SU-DHL-6 (cell line): ENCODE measurements at regions not wholly inside any gene's neighbourhood (a gene's known extent, or its start where the extent isn't known, plus 50 kb on each side); places are given as distances from the start of the nearest gene placed in this dataset.

Source experiments
- H2AFZ ChIP-seq: fragments of 200-600 bp; sonication (generic); 2 replicates; pipeline ENCODE4 v1.6.1; 2014; ENCODE audit warnings: low read depth, mild to moderate bottlenecking, moderate library complexity, mixed read lengths, antibody characterized with exemption, low read length; ENCODE audit not compliant: severe bottlenecking
- H3F3A ChIP-seq: fragments of 200-600 bp; shearing (Covaris generic); 2 replicates; pipeline ENCODE4 v1.6.0; 2016; ENCODE audit warnings: antibody characterized with exemption, mild to moderate bottlenecking; ENCODE audit not compliant: insufficient read depth
- H3K27ac ChIP-seq: fragments of 200-600 bp; sonication (generic); 2 replicates; pipeline ENCODE4 v1.5.1; 2016; ENCODE audit warnings: low read depth, mild to moderate bottlenecking, low read length, moderate library complexity, mixed read lengths
- H3K27me3 ChIP-seq: fragments of 200-600 bp; sonication (generic), shearing (Covaris generic); 2 replicates; pipeline ENCODE4 v1.6.0; 2014; ENCODE audit warnings: mild to moderate bottlenecking, low read length
- H3K36me3 ChIP-seq: fragments of 200-600 bp; sonication (generic); 2 replicates; pipeline ENCODE4 v1.6.1; 2014; ENCODE audit warnings: mild to moderate bottlenecking, low read length, mixed read lengths
- H3K4me2 ChIP-seq: fragments of 300-600, 200-600 bp; shearing (Covaris generic), sonication (generic); 2 replicates; pipeline ENCODE4 v1.6.0; 2014; ENCODE audit warnings: low read length, low read depth, mild to moderate bottlenecking; ENCODE audit not compliant: poor library complexity, severe bottlenecking
- H3K4me3 ChIP-seq: fragments of 200-600 bp; sonication (generic); 2 replicates; pipeline ENCODE4 v1.5.1; 2014; ENCODE audit warnings: antibody characterized with exemption, low read length, mild to moderate bottlenecking, mixed read lengths; ENCODE audit not compliant: insufficient read depth, poor library complexity, severe bottlenecking
- H3K79me2 ChIP-seq: fragments of 200-600 bp; sonication (generic); 2 replicates; pipeline ENCODE4 v1.6.1; 2014; ENCODE audit warnings: mild to moderate bottlenecking, low read length, moderate library complexity; ENCODE audit not compliant: insufficient read depth
- H3K9ac ChIP-seq: fragments of 200-600 bp; sonication (generic); 2 replicates; pipeline ENCODE4 v1.7.0; 2014; ENCODE audit warnings: mild to moderate bottlenecking, low read length
- H3K9me2 ChIP-seq: fragments of 200-600 bp; sonication (generic); replicated peaks from 2 replicates; pipeline ENCODE4 v1.6.1; 2014; ENCODE audit warnings: low read length; ENCODE audit not compliant: insufficient read depth
- H3K9me3 ChIP-seq: fragments of 200-600 bp; sonication (generic); 2 replicates; pipeline ENCODE4 v1.6.1; 2014; ENCODE audit warnings: low read length, mixed read lengths; ENCODE audit not compliant: insufficient read depth
- H4K20me1 ChIP-seq: fragments of 200-600 bp; sonication (generic); 2 replicates; pipeline ENCODE4 v1.6.1; 2014; ENCODE audit warnings: low read depth, mild to moderate bottlenecking, antibody characterized with exemption, low read length, moderate library complexity, mixed read lengths
- EZH2phosphoT487 ChIP-seq: fragments of 200-600 bp; sonication (generic), shearing (Covaris generic); conservative IDR thresholded peaks from 2 replicates; pipeline ENCODE4 v1.6.1; 2018; ENCODE audit warnings: mild to moderate bottlenecking, antibody characterized with exemption, low read length, moderate library complexity, mixed read lengths
- TF ChIP-seq, protein P1 (sequence below): fragments of 200-600 bp; sonication (generic); IDR thresholded peaks from one replicate; pipeline ENCODE4 v1.5.1; 2017; ENCODE audit warnings: antibody characterized with exemption, mild to moderate bottlenecking, low read length, moderate library complexity; ENCODE audit not compliant: insufficient read depth, poor library complexity, severe bottlenecking

DNA sequence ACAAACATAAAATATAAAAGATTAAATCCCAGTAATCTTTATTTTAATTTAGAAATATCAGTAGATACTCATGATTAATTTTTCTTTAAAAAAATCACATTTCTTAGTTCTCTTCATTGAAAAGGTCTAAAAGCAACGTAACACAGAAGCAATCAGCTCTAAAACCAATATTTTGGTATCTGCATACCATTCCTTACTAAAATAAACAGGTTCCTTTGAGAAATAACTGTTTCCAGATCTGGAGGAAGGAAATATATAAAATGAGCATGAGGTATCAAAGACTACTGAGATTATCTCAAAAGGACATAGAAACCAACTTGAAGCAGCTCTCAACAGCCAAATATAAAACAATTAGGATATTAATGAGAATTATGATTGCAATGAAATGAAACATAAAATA, 301.0 kb upstream of the GNAI1 start:
- Histone ChIP-seq H3K79me2 (no peaks in the 10 kb centered on the region), H3K4me3 (no peak overlapping the region), H3K4me2 (no peak overlapping the region), H3K9ac (no peak overlapping the region), H3K36me3 (no peaks in the 10 kb centered on the region), H2AFZ (no peak overlapping the region), H3K9me3 (no peaks in the 10 kb centered on the region), H3F3A (no peaks in the 10 kb centered on the region), H4K20me1 (no peaks in the 10 kb centered on the region), H3K27me3 (no peaks in the 10 kb centered on the region), H3K9me2 (no peaks in the 10 kb centered on the region), H3K27ac (no peak overlapping the region)
- TF ChIP-seq EZH2phosphoT487: no peak
- TF ChIP-seq, protein P1, sequence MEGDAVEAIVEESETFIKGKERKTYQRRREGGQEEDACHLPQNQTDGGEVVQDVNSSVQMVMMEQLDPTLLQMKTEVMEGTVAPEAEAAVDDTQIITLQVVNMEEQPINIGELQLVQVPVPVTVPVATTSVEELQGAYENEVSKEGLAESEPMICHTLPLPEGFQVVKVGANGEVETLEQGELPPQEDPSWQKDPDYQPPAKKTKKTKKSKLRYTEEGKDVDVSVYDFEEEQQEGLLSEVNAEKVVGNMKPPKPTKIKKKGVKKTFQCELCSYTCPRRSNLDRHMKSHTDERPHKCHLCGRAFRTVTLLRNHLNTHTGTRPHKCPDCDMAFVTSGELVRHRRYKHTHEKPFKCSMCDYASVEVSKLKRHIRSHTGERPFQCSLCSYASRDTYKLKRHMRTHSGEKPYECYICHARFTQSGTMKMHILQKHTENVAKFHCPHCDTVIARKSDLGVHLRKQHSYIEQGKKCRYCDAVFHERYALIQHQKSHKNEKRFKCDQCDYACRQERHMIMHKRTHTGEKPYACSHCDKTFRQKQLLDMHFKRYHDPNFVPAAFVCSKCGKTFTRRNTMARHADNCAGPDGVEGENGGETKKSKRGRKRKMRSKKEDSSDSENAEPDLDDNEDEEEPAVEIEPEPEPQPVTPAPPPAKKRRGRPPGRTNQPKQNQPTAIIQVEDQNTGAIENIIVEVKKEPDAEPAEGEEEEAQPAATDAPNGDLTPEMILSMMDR: no peak

DNA sequence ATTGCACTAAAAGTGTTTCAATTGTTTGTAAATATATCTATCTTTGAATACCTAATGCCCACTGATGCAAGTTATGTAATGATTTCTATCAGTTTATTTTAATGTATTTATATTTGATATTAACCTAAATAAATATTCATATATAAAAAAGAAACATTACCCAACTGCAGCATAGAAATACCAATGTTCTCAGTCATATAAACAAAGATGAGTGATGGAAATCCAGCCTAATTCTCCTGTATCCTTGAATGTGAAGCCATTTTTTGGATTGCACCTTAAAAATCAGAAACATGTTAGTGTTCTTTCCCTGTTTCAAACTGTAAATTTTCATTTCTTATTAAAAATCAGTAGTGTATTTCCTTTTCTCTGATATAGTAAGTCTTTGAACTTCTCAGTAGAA, 305.8 kb upstream of the GNAI1 start:
- Histone ChIP-seq H4K20me1 (no peaks in the 10 kb centered on the region), H2AFZ (no peak overlapping the region), H3K36me3 (no peaks in the 10 kb centered on the region), H3K9me2 (no peaks in the 10 kb centered on the region), H3K27me3 (no peaks in the 10 kb centered on the region), H3K9ac (no peak overlapping the region), H3K4me2 (no peak overlapping the region), H3F3A (no peaks in the 10 kb centered on the region), H3K4me3 (no peak overlapping the region), H3K9me3 (no peaks in the 10 kb centered on the region), H3K79me2 (no peaks in the 10 kb centered on the region), H3K27ac (no peak overlapping the region)
- no peak for TF ChIP-seq EZH2phosphoT487
- TF ChIP-seq, protein P1: no peak

DNA sequence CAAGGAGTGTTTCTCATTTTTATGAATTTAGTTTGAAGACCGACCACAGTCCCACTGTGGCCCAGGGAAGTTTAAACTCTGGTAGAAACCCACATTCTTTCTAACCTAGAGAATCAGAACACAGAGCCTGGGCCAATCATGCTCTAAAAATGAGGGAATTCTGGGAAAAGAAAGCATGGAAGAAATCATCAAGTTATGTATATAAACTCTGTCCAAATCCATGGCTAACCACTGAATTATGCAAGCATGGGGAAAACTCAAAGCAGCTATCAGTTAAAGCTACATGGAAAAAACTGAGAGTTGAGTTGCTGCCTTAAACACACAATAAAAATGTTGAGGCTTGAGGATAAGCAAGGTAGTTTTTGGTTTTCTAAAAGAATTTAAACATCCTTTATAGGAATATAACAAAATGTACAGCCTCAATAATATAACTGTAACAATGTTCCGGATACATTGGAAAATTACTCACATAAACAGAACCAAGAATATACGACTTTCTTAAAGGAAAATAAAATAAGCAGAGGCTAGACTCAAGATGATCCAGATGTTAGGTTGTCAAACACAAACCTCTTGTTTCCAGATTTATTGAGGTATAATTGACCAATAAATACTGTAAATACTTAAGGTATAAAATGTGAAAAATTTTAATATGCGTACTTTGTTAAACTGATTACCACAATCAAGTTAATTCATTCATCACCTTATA, 311.2 kb upstream of the GNAI1 start:
- Histone ChIP-seq H2AFZ (no peak overlapping the region), H3K4me2 (no peak overlapping the region), H4K20me1 (no peaks in the 10 kb centered on the region), H3K79me2 (no peaks in the 10 kb centered on the region), H3K9me3 (no peaks in the 10 kb centered on the region), H3K36me3 (no peaks in the 10 kb centered on the region), H3K27ac (no peak overlapping the region), H3K27me3 (no peaks in the 10 kb centered on the region), H3K9ac (no peak overlapping the region), H3F3A (no peaks in the 10 kb centered on the region), H3K4me3 (no peak overlapping the region), H3K9me2 (no peaks in the 10 kb centered on the region)
- no peak for TF ChIP-seq EZH2phosphoT487
- TF ChIP-seq, protein P1: no peak
